GM21825 (cell line): ENCODE measurements at regions not wholly inside any gene's neighbourhood (a gene's known extent, or its start where the extent isn't known, plus 50 kb on each side); places are given as distances from the start of the nearest gene placed in this dataset.
"Not testable (repeated sequence)": the region's sequence is repeated elsewhere in the genome, so short reads cannot be mapped to it uniquely, and the experiment has no call there.

Experiments used
- ATAC-seq: cut with Tn5 transposase; IDR thresholded peaks from one replicate; pipeline ENCODE4 v1.9.1; 2021; ENCODE audit warnings: mild to moderate bottlenecking, moderate library complexity; ENCODE audit not compliant: unreplicated experiment

- not testable (repeated sequence) for ATAC-seq
Observed at GRCh38 chr7:153976745-153977144, 75.5 kb upstream of the DPP6 start.

- ATAC-seq = not testable (repeated sequence)
Observed at GRCh38 chr7:153983186-153983585, 69.0 kb upstream of the DPP6 start.

GRCh38 chr7:153989066-153989627 lies 63.1 kb upstream of the DPP6 start:
- not testable (repeated sequence) for ATAC-seq

GRCh38 chr7:153989742-153990425 lies 62.3 kb upstream of the DPP6 start:
- ATAC-seq = not testable (repeated sequence)

- ATAC-seq = not testable (repeated sequence)
Observed at GRCh38 chr7:153991471-153991870, 60.7 kb upstream of the DPP6 start.

- ATAC-seq = not testable (repeated sequence)
Observed at GRCh38 chr7:153993402-153993801, 58.8 kb upstream of the DPP6 start.

- ATAC-seq = not testable (repeated sequence)
Observed at GRCh38 chr7:153998896-153999295, 53.3 kb upstream of the DPP6 start.
